ENCODE measurements at regions not wholly inside any gene's neighbourhood (a gene's known extent, or its start where the extent isn't known, plus 50 kb on each side); places are given as distances from the start of the nearest gene placed in this dataset.

GRCh38 chr5:117065800-117066199, 491.2 kb upstream of the SEMA6A start:
- DNase-seq (ENCODE audit: low read depth), result no peak

- no peak for DNase-seq (ENCODE audit: low read depth)
Observed at GRCh38 chr5:117065161-117065560, 490.5 kb upstream of the SEMA6A start.

- no peak for DNase-seq (ENCODE audit: low read depth)
Observed at GRCh38 chr5:117060099-117060498, 485.5 kb upstream of the SEMA6A start.

- DNase-seq (ENCODE audit: low read depth), result no peak
Observed at GRCh38 chr5:117058740-117059139, 484.1 kb upstream of the SEMA6A start.

- no peak for DNase-seq (ENCODE audit: low read depth)
Observed at GRCh38 chr5:117055517-117055916, 480.9 kb upstream of the SEMA6A start.

GRCh38 chr5:117054911-117055310, 480.3 kb upstream of the SEMA6A start:
- no peak for DNase-seq (ENCODE audit: low read depth)

GRCh38 chr5:117054141-117054540, 479.5 kb upstream of the SEMA6A start:
- DNase-seq (ENCODE audit: low read depth), result no peak

- DNase-seq (ENCODE audit: low read depth), result no peak
Observed at GRCh38 chr5:117041926-117042595, 467.4 kb upstream of the SEMA6A start.

- DNase-seq (ENCODE audit: low read depth), result no peak
Observed at GRCh38 chr5:117039035-117039434, 464.4 kb upstream of the SEMA6A start.

GRCh38 chr5:117027384-117027783, 452.8 kb upstream of the SEMA6A start:
- no peak for DNase-seq (ENCODE audit: low read depth)

- no peak for DNase-seq (ENCODE audit: low read depth)
Observed at GRCh38 chr5:117020999-117021398, 446.4 kb upstream of the SEMA6A start.

GRCh38 chr5:117013280-117013877, 438.8 kb upstream of the SEMA6A start:
- no peak for DNase-seq (ENCODE audit: low read depth)

- DNase-seq (ENCODE audit: low read depth), result no peak
Observed at GRCh38 chr5:117010574-117010973, 436.0 kb upstream of the SEMA6A start.

GRCh38 chr5:116998024-116998423, 423.4 kb upstream of the SEMA6A start:
- DNase-seq (ENCODE audit: low read depth), result no peak

- no peak for DNase-seq (ENCODE audit: low read depth)
Observed at GRCh38 chr5:116992681-116993080, 418.1 kb upstream of the SEMA6A start.

GRCh38 chr5:116989995-116990394, 415.4 kb upstream of the SEMA6A start:
- no peak for DNase-seq (ENCODE audit: low read depth)

- no peak for DNase-seq (ENCODE audit: low read depth)
Observed at GRCh38 chr5:116982035-116982434, 407.4 kb upstream of the SEMA6A start.

GRCh38 chr5:116980581-116980980, 406.0 kb upstream of the SEMA6A start:
- DNase-seq (ENCODE audit: low read depth), result no peak

GRCh38 chr5:116976767-116977166, 402.1 kb upstream of the SEMA6A start:
- no peak for DNase-seq (ENCODE audit: low read depth)

GRCh38 chr5:116971131-116971530, 396.5 kb upstream of the SEMA6A start:
- DNase-seq (ENCODE audit: low read depth), result no peak

GRCh38 chr5:116970318-116970717, 395.7 kb upstream of the SEMA6A start:
- no peak for DNase-seq (ENCODE audit: low read depth)

- no peak for DNase-seq (ENCODE audit: low read depth)
Observed at GRCh38 chr5:116964438-116964837, 389.8 kb upstream of the SEMA6A start.

- no peak for DNase-seq (ENCODE audit: low read depth)
Observed at GRCh38 chr5:116961021-116961420, 386.4 kb upstream of the SEMA6A start.

- no peak for DNase-seq (ENCODE audit: low read depth)
Observed at GRCh38 chr5:116959843-116960242, 385.2 kb upstream of the SEMA6A start.

Data from stimulated activated CD4-positive, alpha-beta T cell treated with anti-CD3 and anti-CD28 coated beads, Interleukin-2, amount 100 ng/mL, for 4 hours (primary cell).